ENCODE measurements at regions not wholly inside any gene's neighbourhood (a gene's known extent, or its start where the extent isn't known, plus 50 kb on each side); places are given as distances from the start of the nearest gene placed in this dataset.

DNA sequence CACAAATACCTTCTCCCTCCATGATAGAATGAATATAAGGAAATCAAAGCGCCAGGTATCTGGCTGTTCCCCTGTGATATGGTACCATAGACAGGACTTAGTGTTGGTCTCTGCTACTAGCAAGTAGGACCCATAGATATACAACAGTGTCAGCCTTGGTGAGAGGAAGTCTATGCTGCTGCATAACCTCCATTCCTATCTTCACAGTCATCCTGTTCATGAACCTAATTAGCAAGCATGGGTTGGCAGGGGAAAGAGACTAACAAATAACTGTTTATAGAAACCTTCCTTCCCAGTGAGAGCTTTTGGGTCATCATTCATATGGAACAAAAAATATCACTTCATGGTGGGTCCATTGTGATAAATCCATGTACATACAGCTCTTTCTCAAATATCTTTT is 188.9 kb upstream of the FAM98A start (continued):
- TF ChIP-seq, protein P1, sequence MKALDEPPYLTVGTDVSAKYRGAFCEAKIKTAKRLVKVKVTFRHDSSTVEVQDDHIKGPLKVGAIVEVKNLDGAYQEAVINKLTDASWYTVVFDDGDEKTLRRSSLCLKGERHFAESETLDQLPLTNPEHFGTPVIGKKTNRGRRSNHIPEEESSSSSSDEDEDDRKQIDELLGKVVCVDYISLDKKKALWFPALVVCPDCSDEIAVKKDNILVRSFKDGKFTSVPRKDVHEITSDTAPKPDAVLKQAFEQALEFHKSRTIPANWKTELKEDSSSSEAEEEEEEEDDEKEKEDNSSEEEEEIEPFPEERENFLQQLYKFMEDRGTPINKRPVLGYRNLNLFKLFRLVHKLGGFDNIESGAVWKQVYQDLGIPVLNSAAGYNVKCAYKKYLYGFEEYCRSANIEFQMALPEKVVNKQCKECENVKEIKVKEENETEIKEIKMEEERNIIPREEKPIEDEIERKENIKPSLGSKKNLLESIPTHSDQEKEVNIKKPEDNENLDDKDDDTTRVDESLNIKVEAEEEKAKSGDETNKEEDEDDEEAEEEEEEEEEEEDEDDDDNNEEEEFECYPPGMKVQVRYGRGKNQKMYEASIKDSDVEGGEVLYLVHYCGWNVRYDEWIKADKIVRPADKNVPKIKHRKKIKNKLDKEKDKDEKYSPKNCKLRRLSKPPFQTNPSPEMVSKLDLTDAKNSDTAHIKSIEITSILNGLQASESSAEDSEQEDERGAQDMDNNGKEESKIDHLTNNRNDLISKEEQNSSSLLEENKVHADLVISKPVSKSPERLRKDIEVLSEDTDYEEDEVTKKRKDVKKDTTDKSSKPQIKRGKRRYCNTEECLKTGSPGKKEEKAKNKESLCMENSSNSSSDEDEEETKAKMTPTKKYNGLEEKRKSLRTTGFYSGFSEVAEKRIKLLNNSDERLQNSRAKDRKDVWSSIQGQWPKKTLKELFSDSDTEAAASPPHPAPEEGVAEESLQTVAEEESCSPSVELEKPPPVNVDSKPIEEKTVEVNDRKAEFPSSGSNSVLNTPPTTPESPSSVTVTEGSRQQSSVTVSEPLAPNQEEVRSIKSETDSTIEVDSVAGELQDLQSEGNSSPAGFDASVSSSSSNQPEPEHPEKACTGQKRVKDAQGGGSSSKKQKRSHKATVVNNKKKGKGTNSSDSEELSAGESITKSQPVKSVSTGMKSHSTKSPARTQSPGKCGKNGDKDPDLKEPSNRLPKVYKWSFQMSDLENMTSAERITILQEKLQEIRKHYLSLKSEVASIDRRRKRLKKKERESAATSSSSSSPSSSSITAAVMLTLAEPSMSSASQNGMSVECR (CRISPR knock-in tag; IDR thresholded peaks at IDR 0.05; ENCODE audit: borderline replicate concordance), result no peak
- no peak for TF ChIP-seq NFATC4 (CRISPR knock-in tag; IDR thresholded peaks at IDR 0.05)

GRCh38 chr2:33786881-33787280 is 187.8 kb upstream of the FAM98A start:
- ATAC-seq (no peak), DNase-seq (ENCODE audit: low spot score) (no peak)
- no peak for TF ChIP-seq CREM (CRISPR knock-in tag; IDR thresholded peaks at IDR 0.05)
- no peak for TF ChIP-seq FOXJ3 (CRISPR knock-in tag; IDR thresholded peaks at IDR 0.05; ENCODE audit: borderline replicate concordance)
- TF ChIP-seq ATF3 (CRISPR knock-in tag; conservative IDR thresholded peaks at IDR 0.05), result no peak
- TF ChIP-seq, protein P2, sequence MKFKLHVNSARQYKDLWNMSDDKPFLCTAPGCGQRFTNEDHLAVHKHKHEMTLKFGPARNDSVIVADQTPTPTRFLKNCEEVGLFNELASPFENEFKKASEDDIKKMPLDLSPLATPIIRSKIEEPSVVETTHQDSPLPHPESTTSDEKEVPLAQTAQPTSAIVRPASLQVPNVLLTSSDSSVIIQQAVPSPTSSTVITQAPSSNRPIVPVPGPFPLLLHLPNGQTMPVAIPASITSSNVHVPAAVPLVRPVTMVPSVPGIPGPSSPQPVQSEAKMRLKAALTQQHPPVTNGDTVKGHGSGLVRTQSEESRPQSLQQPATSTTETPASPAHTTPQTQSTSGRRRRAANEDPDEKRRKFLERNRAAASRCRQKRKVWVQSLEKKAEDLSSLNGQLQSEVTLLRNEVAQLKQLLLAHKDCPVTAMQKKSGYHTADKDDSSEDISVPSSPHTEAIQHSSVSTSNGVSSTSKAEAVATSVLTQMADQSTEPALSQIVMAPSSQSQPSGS (CRISPR knock-in tag; IDR thresholded peaks at IDR 0.05; ENCODE audit: borderline replicate concordance, low read depth), result no peak
- TF ChIP-seq, protein P3, sequence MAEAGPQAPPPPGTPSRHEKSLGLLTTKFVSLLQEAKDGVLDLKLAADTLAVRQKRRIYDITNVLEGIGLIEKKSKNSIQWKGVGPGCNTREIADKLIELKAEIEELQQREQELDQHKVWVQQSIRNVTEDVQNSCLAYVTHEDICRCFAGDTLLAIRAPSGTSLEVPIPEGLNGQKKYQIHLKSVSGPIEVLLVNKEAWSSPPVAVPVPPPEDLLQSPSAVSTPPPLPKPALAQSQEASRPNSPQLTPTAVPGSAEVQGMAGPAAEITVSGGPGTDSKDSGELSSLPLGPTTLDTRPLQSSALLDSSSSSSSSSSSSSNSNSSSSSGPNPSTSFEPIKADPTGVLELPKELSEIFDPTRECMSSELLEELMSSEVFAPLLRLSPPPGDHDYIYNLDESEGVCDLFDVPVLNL (CRISPR knock-in tag; IDR thresholded peaks at IDR 0.05; ENCODE audit: borderline replicate concordance, low read depth), result no peak
- TF ChIP-seq SOX15 (CRISPR knock-in tag; IDR thresholded peaks at IDR 0.05), result no peak
- TF ChIP-seq, protein P4, sequence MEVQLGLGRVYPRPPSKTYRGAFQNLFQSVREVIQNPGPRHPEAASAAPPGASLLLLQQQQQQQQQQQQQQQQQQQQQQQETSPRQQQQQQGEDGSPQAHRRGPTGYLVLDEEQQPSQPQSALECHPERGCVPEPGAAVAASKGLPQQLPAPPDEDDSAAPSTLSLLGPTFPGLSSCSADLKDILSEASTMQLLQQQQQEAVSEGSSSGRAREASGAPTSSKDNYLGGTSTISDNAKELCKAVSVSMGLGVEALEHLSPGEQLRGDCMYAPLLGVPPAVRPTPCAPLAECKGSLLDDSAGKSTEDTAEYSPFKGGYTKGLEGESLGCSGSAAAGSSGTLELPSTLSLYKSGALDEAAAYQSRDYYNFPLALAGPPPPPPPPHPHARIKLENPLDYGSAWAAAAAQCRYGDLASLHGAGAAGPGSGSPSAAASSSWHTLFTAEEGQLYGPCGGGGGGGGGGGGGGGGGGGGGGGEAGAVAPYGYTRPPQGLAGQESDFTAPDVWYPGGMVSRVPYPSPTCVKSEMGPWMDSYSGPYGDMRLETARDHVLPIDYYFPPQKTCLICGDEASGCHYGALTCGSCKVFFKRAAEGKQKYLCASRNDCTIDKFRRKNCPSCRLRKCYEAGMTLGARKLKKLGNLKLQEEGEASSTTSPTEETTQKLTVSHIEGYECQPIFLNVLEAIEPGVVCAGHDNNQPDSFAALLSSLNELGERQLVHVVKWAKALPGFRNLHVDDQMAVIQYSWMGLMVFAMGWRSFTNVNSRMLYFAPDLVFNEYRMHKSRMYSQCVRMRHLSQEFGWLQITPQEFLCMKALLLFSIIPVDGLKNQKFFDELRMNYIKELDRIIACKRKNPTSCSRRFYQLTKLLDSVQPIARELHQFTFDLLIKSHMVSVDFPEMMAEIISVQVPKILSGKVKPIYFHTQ (CRISPR knock-in tag; IDR thresholded peaks at IDR 0.05), result no peak
- TF ChIP-seq SP1 (CRISPR knock-in tag; conservative IDR thresholded peaks at IDR 0.05), result no peak
- Mint-ChIP-seq H3K27me3 (ENCODE audit: low read depth) (no peaks in the 10 kb centered on the region), H3K9me3 (peaks cover 3% of the 10 kb centered on the region; the same call in 1 of the 2 replicates), H3K27ac (no peak overlapping the region), H3K36me3 (no peaks in the 10 kb centered on the region), H3K4me3 (no peak overlapping the region), H3K4me1 (no peaks in the 10 kb centered on the region)
- POLR2A ChIA-PET, result no interaction called here
- CTCF ChIA-PET, result no interaction called here

GRCh38 chr2:33785201-33786106 is 186.4 kb upstream of the FAM98A start:
- Mint-ChIP-seq H3K27ac (no peak overlapping the region), H3K27me3 (ENCODE audit: low read depth) (no peaks in the 10 kb centered on the region), H3K36me3 (no peaks in the 10 kb centered on the region), H3K4me3 (no peak overlapping the region), H3K4me1 (no peaks in the 10 kb centered on the region), H3K9me3 (peaks cover 3% of the 10 kb centered on the region; the same call in 1 of the 2 replicates)
- CTCF ChIA-PET, result no interaction called here
- no peak for ATAC-seq
- TF ChIP-seq JUN (CRISPR knock-in tag; IDR thresholded peaks at IDR 0.05), result no peak
- no peak for TF ChIP-seq RORB (CRISPR knock-in tag; IDR thresholded peaks at IDR 0.05)
- POLR2A ChIA-PET, result no interaction called here
- DNase-seq (ENCODE audit: low spot score), result no peak

Data from WTC11 (cell line).